Vagina (tissue), 2 donors: ENCODE measurements at regions not wholly inside any gene's neighbourhood (a gene's known extent, or its start where the extent isn't known, plus 50 kb on each side); places are given as distances from the start of the nearest gene placed in this dataset.

Source experiments
- POLR2A ChIP-seq, 2 donors: fragments of 450-650 bp; IDR thresholded peaks; one replicate each; pipeline ENCODE4 v1.6.1; 2017; ENCODE audit warnings: antibody characterized with exemption in 2 of 2, mild to moderate bottlenecking in 2 of 2, moderate library complexity in 2 of 2
- TF ChIP-seq, protein P1 (sequence below), 3 experiments: fragments of 450-650 bp in 2 of 3; fragments of 200-600 bp in 1 of 3; sonication (generic) in 1 of 3; IDR thresholded peaks; one replicate each; pipeline ENCODE4 v1.5.1; 2017 to 2019; ENCODE audit warnings: antibody characterized with exemption in 3 of 3, mild to moderate bottlenecking in 2 of 3, moderate library complexity in 2 of 3

DNA sequence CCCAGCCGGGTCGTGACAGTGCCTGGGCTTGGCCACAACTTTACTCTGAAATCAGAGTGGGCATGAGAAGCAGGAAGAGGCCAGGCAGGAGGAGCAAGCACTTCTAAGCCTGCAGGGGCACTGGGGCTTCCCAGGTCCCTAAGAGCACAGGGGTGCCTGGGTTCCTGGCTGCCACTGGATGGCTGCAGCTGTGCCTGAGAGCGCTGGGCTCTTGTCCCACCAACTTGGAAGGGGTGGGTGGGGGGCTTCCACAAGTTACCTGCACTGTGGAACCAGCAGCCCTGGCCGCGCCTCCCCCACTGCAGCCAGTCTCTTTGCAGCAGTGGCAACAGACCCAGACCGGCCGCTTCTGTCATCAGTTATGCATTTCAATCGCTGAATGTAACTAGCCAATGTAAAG, 434.7 kb upstream of the GRM3 start:
- no peak for TF ChIP-seq POLR2A (IDR thresholded peaks at IDR 0.05)
- TF ChIP-seq, protein P1, sequence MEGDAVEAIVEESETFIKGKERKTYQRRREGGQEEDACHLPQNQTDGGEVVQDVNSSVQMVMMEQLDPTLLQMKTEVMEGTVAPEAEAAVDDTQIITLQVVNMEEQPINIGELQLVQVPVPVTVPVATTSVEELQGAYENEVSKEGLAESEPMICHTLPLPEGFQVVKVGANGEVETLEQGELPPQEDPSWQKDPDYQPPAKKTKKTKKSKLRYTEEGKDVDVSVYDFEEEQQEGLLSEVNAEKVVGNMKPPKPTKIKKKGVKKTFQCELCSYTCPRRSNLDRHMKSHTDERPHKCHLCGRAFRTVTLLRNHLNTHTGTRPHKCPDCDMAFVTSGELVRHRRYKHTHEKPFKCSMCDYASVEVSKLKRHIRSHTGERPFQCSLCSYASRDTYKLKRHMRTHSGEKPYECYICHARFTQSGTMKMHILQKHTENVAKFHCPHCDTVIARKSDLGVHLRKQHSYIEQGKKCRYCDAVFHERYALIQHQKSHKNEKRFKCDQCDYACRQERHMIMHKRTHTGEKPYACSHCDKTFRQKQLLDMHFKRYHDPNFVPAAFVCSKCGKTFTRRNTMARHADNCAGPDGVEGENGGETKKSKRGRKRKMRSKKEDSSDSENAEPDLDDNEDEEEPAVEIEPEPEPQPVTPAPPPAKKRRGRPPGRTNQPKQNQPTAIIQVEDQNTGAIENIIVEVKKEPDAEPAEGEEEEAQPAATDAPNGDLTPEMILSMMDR (IDR thresholded peaks at IDR 0.05): no peak
